Esophagus muscularis mucosa (tissue), 3 donors: ENCODE measurements at regions not wholly inside any gene's neighbourhood (a gene's known extent, or its start where the extent isn't known, plus 50 kb on each side); places are given as distances from the start of the nearest gene placed in this dataset.

Source experiments
- CTCF ChIP-seq, 3 experiments: fragments of 200-600 bp in 2 of 3; fragments of 450-650 bp in 1 of 3; sonication (generic) in 2 of 3; IDR thresholded peaks; one replicate each; pipeline ENCODE4 v1.5.1; 2017 to 2019; ENCODE audit warnings: antibody characterized with exemption in 3 of 3, mild to moderate bottlenecking in 2 of 3, moderate library complexity in 1 of 3
- POLR2AphosphoS5 ChIP-seq, 2 donors: sonication (generic); formaldehyde crosslinking; IDR thresholded peaks; one replicate each; pipeline ENCODE4 v1.6.1; 2017; ENCODE audit warnings: antibody characterized with exemption in 2 of 2

GRCh38 chr11:96481204-96481603 is 91.4 kb downstream of the JRKL start:
- no peak for TF ChIP-seq CTCF (IDR thresholded peaks at IDR 0.05)
- no peak for TF ChIP-seq POLR2AphosphoS5 (IDR thresholded peaks at IDR 0.05)
